Neural cell (in vitro differentiated cells): ENCODE measurements at regions not wholly inside any gene's neighbourhood (a gene's known extent, or its start where the extent isn't known, plus 50 kb on each side); places are given as distances from the start of the nearest gene placed in this dataset.

Experiments used
- EP300 ChIP-seq: fragments of 450-650 bp; conservative IDR thresholded peaks from 2 replicates; pipeline ENCODE4 v1.6.1; 2014; ENCODE audit warnings: antibody characterized with exemption, mild to moderate bottlenecking, moderate library complexity; ENCODE audit not compliant: poor library complexity, severe bottlenecking
- EZH2 ChIP-seq: fragments of 200-600, 300-800 bp; shearing (Covaris generic), sonication (generic); IDR thresholded peaks from 2 replicates; pipeline ENCODE4 v1.6.1; 2014; ENCODE audit warnings: antibody characterized with exemption, low read length, borderline replicate concordance, mild to moderate bottlenecking; ENCODE audit not compliant: insufficient read depth, poor library complexity, severe bottlenecking
- POLR2AphosphoS5 ChIP-seq: IDR thresholded peaks from 2 replicates; pipeline ENCODE4 v1.6.1; 2012
- RAD21 ChIP-seq: fragments of 450-650 bp; conservative IDR thresholded peaks from 2 replicates; pipeline ENCODE4 v1.6.1; 2014; ENCODE audit warnings: antibody characterized with exemption, mild to moderate bottlenecking, moderate library complexity
- REST ChIP-seq: IDR thresholded peaks from 2 replicates; pipeline ENCODE4 v1.6.1; 2012; ENCODE audit warnings: borderline replicate concordance
- SMC3 ChIP-seq: fragments of 450-650 bp; conservative IDR thresholded peaks from 2 replicates; pipeline ENCODE4 v1.6.1; 2014; ENCODE audit warnings: antibody characterized with exemption, mild to moderate bottlenecking, moderate library complexity; ENCODE audit not compliant: poor library complexity
- TF ChIP-seq, protein P1 (sequence below): fragments of 450-650 bp; IDR thresholded peaks from 2 replicates; pipeline ENCODE4 v1.5.1; 2014; ENCODE audit warnings: antibody characterized with exemption, mild to moderate bottlenecking, moderate library complexity; ENCODE audit not compliant: poor library complexity, severe bottlenecking

DNA sequence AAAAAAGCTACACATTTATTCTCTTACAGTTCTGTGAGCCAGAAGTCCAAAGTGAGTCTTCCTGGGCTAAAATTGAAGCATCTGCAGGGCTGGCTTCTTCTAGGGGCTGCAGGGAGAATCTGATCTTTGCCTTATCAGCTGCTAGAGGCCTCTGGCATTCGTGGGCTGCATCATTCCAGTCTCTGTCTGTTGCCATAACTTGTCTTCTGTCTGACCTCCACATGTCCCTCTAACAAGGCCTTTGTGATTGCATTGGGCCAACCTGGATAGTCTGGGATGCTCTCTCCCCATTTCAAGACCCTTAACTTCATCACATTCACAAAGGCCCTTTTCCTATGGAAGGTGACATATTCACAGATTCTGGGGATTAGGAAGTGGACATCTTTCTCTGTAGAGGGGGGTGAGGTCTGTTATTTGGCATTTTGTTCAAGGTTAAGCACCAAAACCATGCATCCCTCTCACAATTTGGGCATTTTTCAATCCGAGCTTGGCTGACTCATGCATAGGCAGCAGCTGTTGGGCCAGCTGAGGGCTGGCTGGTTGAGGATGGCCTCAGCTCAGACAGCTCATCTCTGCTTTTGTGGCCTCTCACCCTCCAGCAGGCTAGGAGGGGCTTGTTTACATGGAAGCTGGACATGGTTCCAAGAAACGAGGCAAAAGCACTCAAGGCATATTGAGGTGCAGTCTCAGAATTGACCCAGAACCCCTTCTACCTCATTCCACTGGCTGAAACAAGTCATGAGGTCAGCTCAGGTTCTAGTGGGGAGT, 116.1 kb upstream of the NXT1 start:
- no peak for TF ChIP-seq EP300
- TF ChIP-seq, protein P1, sequence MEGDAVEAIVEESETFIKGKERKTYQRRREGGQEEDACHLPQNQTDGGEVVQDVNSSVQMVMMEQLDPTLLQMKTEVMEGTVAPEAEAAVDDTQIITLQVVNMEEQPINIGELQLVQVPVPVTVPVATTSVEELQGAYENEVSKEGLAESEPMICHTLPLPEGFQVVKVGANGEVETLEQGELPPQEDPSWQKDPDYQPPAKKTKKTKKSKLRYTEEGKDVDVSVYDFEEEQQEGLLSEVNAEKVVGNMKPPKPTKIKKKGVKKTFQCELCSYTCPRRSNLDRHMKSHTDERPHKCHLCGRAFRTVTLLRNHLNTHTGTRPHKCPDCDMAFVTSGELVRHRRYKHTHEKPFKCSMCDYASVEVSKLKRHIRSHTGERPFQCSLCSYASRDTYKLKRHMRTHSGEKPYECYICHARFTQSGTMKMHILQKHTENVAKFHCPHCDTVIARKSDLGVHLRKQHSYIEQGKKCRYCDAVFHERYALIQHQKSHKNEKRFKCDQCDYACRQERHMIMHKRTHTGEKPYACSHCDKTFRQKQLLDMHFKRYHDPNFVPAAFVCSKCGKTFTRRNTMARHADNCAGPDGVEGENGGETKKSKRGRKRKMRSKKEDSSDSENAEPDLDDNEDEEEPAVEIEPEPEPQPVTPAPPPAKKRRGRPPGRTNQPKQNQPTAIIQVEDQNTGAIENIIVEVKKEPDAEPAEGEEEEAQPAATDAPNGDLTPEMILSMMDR, result no peak
- no peak for TF ChIP-seq POLR2AphosphoS5
- TF ChIP-seq EZH2, result no peak
- TF ChIP-seq REST, result no peak
- TF ChIP-seq SMC3, result no peak
- no peak for TF ChIP-seq RAD21
